Astrocyte (in vitro differentiated cells and primary cell): ENCODE measurements at regions not wholly inside any gene's neighbourhood (a gene's known extent, or its start where the extent isn't known, plus 50 kb on each side); places are given as distances from the start of the nearest gene placed in this dataset.

Experiments used
- DNase-seq: peaks from one replicate; pipeline ENCODE4 v3.0.0-alpha.2; 2010; ENCODE audit warnings: low read depth
- FAIRE-seq: peaks from 2 replicates; lab custom pipeline; 2011; peaks lifted over from hg19 to GRCh38; lab: Jason Lieb, UNC
- H2AFZ ChIP-seq: 2 replicates; pipeline ENCODE4 v1.6.0; 2012; ENCODE audit warnings: low read depth, low read length, inconsistent platforms
- H3K27ac ChIP-seq: 2 replicates; pipeline ENCODE4 v1.5.1; 2011; ENCODE audit warnings: low read depth, low read length, inconsistent platforms
- H3K27me3 ChIP-seq: 2 replicates; pipeline ENCODE4 v1.6.0; 2011; ENCODE audit warnings: low read length, inconsistent platforms; ENCODE audit not compliant: insufficient read depth
- H3K36me3 ChIP-seq: 2 replicates; pipeline ENCODE4 v1.5.1; 2011; ENCODE audit warnings: low read length, inconsistent platforms; ENCODE audit not compliant: insufficient read depth
- H3K4me1 ChIP-seq: 2 replicates; pipeline ENCODE4 v1.5.1; 2011; ENCODE audit warnings: low read length, inconsistent platforms; ENCODE audit not compliant: insufficient read depth
- H3K4me2 ChIP-seq: 2 replicates; pipeline ENCODE4 v1.6.0; 2012; ENCODE audit warnings: low read length, inconsistent platforms
- H3K4me3 ChIP-seq: 2 replicates; pipeline ENCODE4 v1.5.1; 2011; ENCODE audit warnings: low read depth, mild to moderate bottlenecking, low read length, inconsistent platforms; ENCODE audit not compliant: insufficient read depth
- H3K79me2 ChIP-seq: 2 replicates; pipeline ENCODE4 v1.6.0; 2012; ENCODE audit warnings: mild to moderate bottlenecking, low read length, inconsistent platforms; ENCODE audit not compliant: insufficient read depth
- H3K9ac ChIP-seq: 2 replicates; pipeline ENCODE4 v1.6.0; 2012; ENCODE audit warnings: mild to moderate bottlenecking, low read length, inconsistent platforms
- H3K9me3 ChIP-seq: 2 replicates; pipeline ENCODE4 v1.5.1; 2012; ENCODE audit warnings: low read depth, mild to moderate bottlenecking, low read length, inconsistent platforms; ENCODE audit not compliant: insufficient read depth
- H4K20me1 ChIP-seq: 2 replicates; pipeline ENCODE4 v1.6.0; 2012; ENCODE audit warnings: low read length, inconsistent platforms; ENCODE audit not compliant: insufficient read depth
- H3K27ac Mint-ChIP-seq: one replicate; pipeline ENCODE4 v1.8.0; 2021; ENCODE audit warnings: mild to moderate bottlenecking, mixed read lengths; ENCODE audit not compliant: unreplicated experiment
- H3K27me3 Mint-ChIP-seq: one replicate; pipeline ENCODE4 v1.8.0; 2021; ENCODE audit warnings: low read depth, mixed read lengths; ENCODE audit not compliant: unreplicated experiment
- H3K36me3 Mint-ChIP-seq: one replicate; pipeline ENCODE4 v1.8.0; 2021; ENCODE audit warnings: low read depth, mixed read lengths; ENCODE audit not compliant: unreplicated experiment
- H3K4me1 Mint-ChIP-seq: one replicate; pipeline ENCODE4 v1.8.0; 2021; ENCODE audit warnings: low read depth, mixed read lengths; ENCODE audit not compliant: unreplicated experiment
- H3K4me3 Mint-ChIP-seq: one replicate; pipeline ENCODE4 v1.8.0; 2021; ENCODE audit warnings: mild to moderate bottlenecking, moderate library complexity, mixed read lengths; ENCODE audit not compliant: unreplicated experiment
- H3K9me3 Mint-ChIP-seq: one replicate; pipeline ENCODE4 v1.8.0; 2021; ENCODE audit warnings: mild to moderate bottlenecking, mixed read lengths; ENCODE audit not compliant: unreplicated experiment
- CTCF ChIP-seq: IDR thresholded peaks from 2 replicates; pipeline ENCODE4 v1.5.1; 2011; ENCODE audit warnings: low read depth, mild to moderate bottlenecking, inconsistent platforms, low read length, moderate library complexity; ENCODE audit not compliant: insufficient read depth
- EZH2 ChIP-seq: IDR thresholded peaks from 2 replicates; pipeline ENCODE4 v1.6.1; 2012; ENCODE audit warnings: mild to moderate bottlenecking, low read length, inconsistent platforms; ENCODE audit not compliant: insufficient read depth

- no peak for TF ChIP-seq CTCF
- no peak for TF ChIP-seq EZH2
- no peaks in the 10 kb centered on the region for H3K36me3 ChIP-seq
- no peaks in the 10 kb centered on the region for H3K27me3 ChIP-seq
- H3K9me3 Mint-ChIP-seq, result no peaks in the 10 kb centered on the region
- no peaks in the 10 kb centered on the region for H3K79me2 ChIP-seq
- peaks cover 21% of the 10 kb centered on the region for H3K4me1 Mint-ChIP-seq
- H3K4me1 ChIP-seq, result peaks cover 15% of the 10 kb centered on the region
- H3K27me3 Mint-ChIP-seq, result no peaks in the 10 kb centered on the region
- H3K9ac ChIP-seq, result peak overlapping the region; percentile 1
- peak overlapping the region; percentile 51 for H3K4me2 ChIP-seq
- DNase-seq (peak; percentile 87), FAIRE-seq (no peak)
- no peak overlapping the region for H3K4me3 Mint-ChIP-seq
- no peaks in the 10 kb centered on the region for H3K36me3 Mint-ChIP-seq
- H2AFZ ChIP-seq, result peak overlapping the region; percentile 31
- no peaks in the 10 kb centered on the region for H4K20me1 ChIP-seq
- H3K27ac ChIP-seq, result peak overlapping the region; percentile 19
- no peaks in the 10 kb centered on the region for H3K9me3 ChIP-seq
- H3K4me3 ChIP-seq, result no peak overlapping the region
- H3K27ac Mint-ChIP-seq, result peak overlapping the region; percentile 97
Measured at GRCh38 chr17:62892870-62893338, 73.1 kb upstream of the TANC2 start.

- Histone ChIP-seq H3K4me3 (no peak overlapping the region), H4K20me1 (no peaks in the 10 kb centered on the region), H3K79me2 (no peaks in the 10 kb centered on the region), H3K4me1 (peaks cover 15% of the 10 kb centered on the region), H3K36me3 (no peaks in the 10 kb centered on the region), H2AFZ (no peak overlapping the region), H3K9ac (peak overlapping the region; percentile 1), H3K9me3 (no peaks in the 10 kb centered on the region), H3K27ac (no peak overlapping the region), H3K4me2 (peak overlapping the region; percentile 51), H3K27me3 (no peaks in the 10 kb centered on the region)
- peaks cover 19% of the 10 kb centered on the region for H3K4me1 Mint-ChIP-seq
- H3K4me3 Mint-ChIP-seq, result no peak overlapping the region
- TF ChIP-seq CTCF (no peak), EZH2 (no peak)
- FAIRE-seq (peak; percentile 39), DNase-seq (no peak)
- no peaks in the 10 kb centered on the region for H3K9me3 Mint-ChIP-seq
- no peaks in the 10 kb centered on the region for H3K36me3 Mint-ChIP-seq
- peak overlapping the region; percentile 97 for H3K27ac Mint-ChIP-seq
- H3K27me3 Mint-ChIP-seq, result no peaks in the 10 kb centered on the region
Measured at GRCh38 chr17:62892061-62892675, 73.9 kb upstream of the TANC2 start.

GRCh38 chr17:62891659-62892058 lies 74.4 kb upstream of the TANC2 start:
- H3K4me3 Mint-ChIP-seq, result no peak overlapping the region
- no peaks in the 10 kb centered on the region for H3K27me3 Mint-ChIP-seq
- no peaks in the 10 kb centered on the region for H3K9me3 Mint-ChIP-seq
- FAIRE-seq, result no peak
- H3K36me3 ChIP-seq, result no peaks in the 10 kb centered on the region
- H3K9ac ChIP-seq, result no peak overlapping the region
- no peaks in the 10 kb centered on the region for H3K79me2 ChIP-seq
- DNase-seq, result no peak
- H3K36me3 Mint-ChIP-seq, result no peaks in the 10 kb centered on the region
- no peak overlapping the region for H3K27ac Mint-ChIP-seq
- H3K4me1 ChIP-seq, result peaks cover 15% of the 10 kb centered on the region
- H3K4me3 ChIP-seq, result no peak overlapping the region
- no peaks in the 10 kb centered on the region for H3K9me3 ChIP-seq
- H2AFZ ChIP-seq, result no peak overlapping the region
- peaks cover 18% of the 10 kb centered on the region for H3K4me1 Mint-ChIP-seq
- H3K27ac ChIP-seq, result no peak overlapping the region
- no peak overlapping the region for H3K4me2 ChIP-seq
- no peak for TF ChIP-seq CTCF
- no peak for TF ChIP-seq EZH2
- no peaks in the 10 kb centered on the region for H3K27me3 ChIP-seq
- H4K20me1 ChIP-seq, result no peaks in the 10 kb centered on the region
